Suprapubic skin (tissue), 3 donors: ENCODE measurements at regions not wholly inside any gene's neighbourhood (a gene's known extent, or its start where the extent isn't known, plus 50 kb on each side); places are given as distances from the start of the nearest gene placed in this dataset.

ENCODE experiments used
- CTCF ChIP-seq, 2 donors: fragments of 200-600 bp in 1 of 2; fragments of 450-650 bp in 1 of 2; sonication (generic) in 1 of 2; IDR thresholded peaks; one replicate each; pipeline ENCODE4 v1.5.1; 2016 to 2019; ENCODE audit warnings: antibody characterized with exemption in 2 of 2, mild to moderate bottlenecking in 1 of 2, moderate library complexity in 1 of 2
- EP300 ChIP-seq: sonication (generic); formaldehyde crosslinking; IDR thresholded peaks from one replicate; pipeline ENCODE4 v1.6.1; 2017; ENCODE audit warnings: antibody characterized with exemption

GRCh38 chr18:51287818-51288508 lies 90.5 kb upstream of the MEX3C start:
- no peak for TF ChIP-seq CTCF (IDR thresholded peaks at IDR 0.05)
- TF ChIP-seq EP300, result no peak
